ENCODE measurements at regions not wholly inside any gene's neighbourhood (a gene's known extent, or its start where the extent isn't known, plus 50 kb on each side); places are given as distances from the start of the nearest gene placed in this dataset.
A peak's percentile ranks its signal among the peaks of the same experiment; 100 is the strongest.

- Histone ChIP-seq H3K27ac (peak overlapping the region in 2 of 4 donors; percentile 3 to 40), H3K9me3 (no peaks in the 10 kb centered on the region), H3K4me3 (no peak overlapping the region), H3K36me3 (no peaks in the 10 kb centered on the region), H3K4me1 (peaks cover 0 to 12% (median 0%) of the 10 kb centered on the region in 3 donors), H3K27me3 (no peaks in the 10 kb centered on the region)
- no peak for DNase-seq
- WGBS, 2 donors: 42 to 58% methylated on average over 5 of the region's 5 CpGs
- intact Hi-C loops (cut with DNase I): no loop called here
- TF ChIP-seq CTCF (IDR thresholded peaks at IDR 0.05) (no peak), POLR2A (IDR thresholded peaks at IDR 0.05) (no peak)
Observed at GRCh38 chr3:25156626-25157025, 271.4 kb upstream of the RARB start.

GRCh38 chr3:25165306-25165705 is 262.8 kb upstream of the RARB start:
- Histone ChIP-seq H3K4me1 (peaks cover 0 to 8% (median 0%) of the 10 kb centered on the region in 3 donors), H3K36me3 (no peaks in the 10 kb centered on the region), H3K9me3 (peaks cover 0 to 10% (median 9%) of the 10 kb centered on the region in 3 donors), H3K4me3 (no peak overlapping the region), H3K27ac (no peak overlapping the region), H3K27me3 (no peaks in the 10 kb centered on the region)
- WGBS, 2 donors: 77 to 85% methylated on average over 3 of the region's 3 CpGs
- no peak for DNase-seq
- TF ChIP-seq POLR2A (IDR thresholded peaks at IDR 0.05) (no peak), CTCF (IDR thresholded peaks at IDR 0.05) (no peak)
- intact Hi-C loops (cut with DNase I): no loop called here

GRCh38 chr3:25166016-25166415 is 262.0 kb upstream of the RARB start:
- intact Hi-C loops (cut with DNase I): no loop called here
- 85 to 90% methylated on average over 3 of the region's 3 CpGs for WGBS, 2 donors
- H3K4me3 ChIP-seq: no peak overlapping the region

GRCh38 chr3:25169151-25169550 is 258.9 kb upstream of the RARB start:
- no peak for DNase-seq
- no peak overlapping the region for H3K4me3 ChIP-seq
- WGBS, 2 donors: 36 to 40% methylated on average over 3 of the region's 3 CpGs
- no peaks in the 10 kb centered on the region for H3K36me3 ChIP-seq
- H3K27ac ChIP-seq: no peak overlapping the region
- no peaks in the 10 kb centered on the region for H3K27me3 ChIP-seq
- no peak for TF ChIP-seq POLR2A (IDR thresholded peaks at IDR 0.05)
- TF ChIP-seq CTCF (IDR thresholded peaks at IDR 0.05): no peak
- H3K9me3 ChIP-seq: peaks cover 0 to 10% (median 9%) of the 10 kb centered on the region in 3 donors
- intact Hi-C loops (cut with DNase I): no loop called here
- H3K4me1 ChIP-seq: peaks cover 0 to 9% (median 0%) of the 10 kb centered on the region in 3 donors

More at GRCh38 chr3:25166016-25166415, 262.0 kb upstream of the RARB start:
- H3K36me3 ChIP-seq: no peaks in the 10 kb centered on the region
- no peak overlapping the region for H3K27ac ChIP-seq
- DNase-seq: no peak
- peaks cover 0 to 9% (median 0%) of the 10 kb centered on the region in 3 donors for H3K4me1 ChIP-seq
- no peak for TF ChIP-seq CTCF (IDR thresholded peaks at IDR 0.05)
- no peak for TF ChIP-seq POLR2A (IDR thresholded peaks at IDR 0.05)
- no peaks in the 10 kb centered on the region for H3K27me3 ChIP-seq
- peaks cover 0 to 10% (median 9%) of the 10 kb centered on the region in 3 donors for H3K9me3 ChIP-seq

- H3K9me3 ChIP-seq: peaks cover 0 to 10% (median 9%) of the 10 kb centered on the region in 3 donors
- intact Hi-C loops (cut with DNase I): no loop called here
- H3K4me1 ChIP-seq: peaks cover 0 to 9% (median 0%) of the 10 kb centered on the region in 3 donors
- H3K4me3 ChIP-seq: no peak overlapping the region
- DNase-seq: no peak
- H3K27ac ChIP-seq: no peak overlapping the region
- H3K27me3 ChIP-seq: no peaks in the 10 kb centered on the region
- 51 to 56% methylated on average over 3 of the region's 3 CpGs for WGBS, 2 donors
- TF ChIP-seq POLR2A (IDR thresholded peaks at IDR 0.05) (no peak), CTCF (IDR thresholded peaks at IDR 0.05) (no peak)
- H3K36me3 ChIP-seq: no peaks in the 10 kb centered on the region
Observed at GRCh38 chr3:25170021-25170420, 258.0 kb upstream of the RARB start.
